ENCODE measurements at regions not wholly inside any gene's neighbourhood (a gene's known extent, or its start where the extent isn't known, plus 50 kb on each side); places are given as distances from the start of the nearest gene placed in this dataset.
"Not testable (repeated sequence)": the region's sequence is repeated elsewhere in the genome, so short reads cannot be mapped to it uniquely, and the experiment has no call there.

GRCh38 chr5:30494113-30494512 lies 699.4 kb upstream of the CDH6 start:
- ATAC-seq; intact Hi-C loops (cut with DNase I); DNase-seq (ENCODE audit: missing footprints): not testable (repeated sequence)

GRCh38 chr5:30479104-30479503 lies 714.4 kb upstream of the CDH6 start:
- intact Hi-C loops (cut with DNase I): no loop called here
- ATAC-seq (no peak), DNase-seq (ENCODE audit: missing footprints) (no peak)

- intact Hi-C loops (cut with DNase I): no loop called here
- ATAC-seq: no peak
- no peak for DNase-seq (ENCODE audit: missing footprints)
Observed at GRCh38 chr5:30475429-30475828, 718.1 kb upstream of the CDH6 start.

GRCh38 chr5:30469691-30470090 lies 723.8 kb upstream of the CDH6 start:
- no peak for DNase-seq (ENCODE audit: missing footprints)
- intact Hi-C loops (cut with DNase I): no loop called here
- no peak for ATAC-seq

- no peak for DNase-seq (ENCODE audit: missing footprints)
- no peak for ATAC-seq
- intact Hi-C loops (cut with DNase I): no loop called here
Observed at GRCh38 chr5:30458681-30459080, 734.8 kb upstream of the CDH6 start.

GRCh38 chr5:30455484-30455883 lies 738.0 kb upstream of the CDH6 start:
- DNase-seq (ENCODE audit: missing footprints); intact Hi-C loops (cut with DNase I); ATAC-seq: not testable (repeated sequence)

- ATAC-seq (no peak), DNase-seq (ENCODE audit: missing footprints) (no peak)
- intact Hi-C loops (cut with DNase I): no loop called here
Observed at GRCh38 chr5:30453168-30453567, 740.3 kb upstream of the CDH6 start.

GRCh38 chr5:30450153-30450552 lies 743.3 kb upstream of the CDH6 start:
- intact Hi-C loops (cut with DNase I): no loop called here
- DNase-seq (ENCODE audit: missing footprints) (no peak), ATAC-seq (no peak)

GRCh38 chr5:30447431-30447830 lies 746.1 kb upstream of the CDH6 start:
- DNase-seq (ENCODE audit: missing footprints): no peak
- ATAC-seq: no peak
- intact Hi-C loops (cut with DNase I): no loop called here

GRCh38 chr5:30446456-30446855 lies 747.0 kb upstream of the CDH6 start:
- DNase-seq (ENCODE audit: missing footprints) (no peak), ATAC-seq (no peak)
- intact Hi-C loops (cut with DNase I): no loop called here

GRCh38 chr5:30438785-30439184 lies 754.7 kb upstream of the CDH6 start:
- DNase-seq (ENCODE audit: missing footprints): no peak
- intact Hi-C loops (cut with DNase I): no loop called here

GRCh38 chr5:30436691-30437090 lies 756.8 kb upstream of the CDH6 start:
- DNase-seq (ENCODE audit: missing footprints): no peak
- intact Hi-C loops (cut with DNase I): no loop called here
- no peak for ATAC-seq

More at GRCh38 chr5:30438785-30439184, 754.7 kb upstream of the CDH6 start:
- no peak for ATAC-seq

GRCh38 chr5:30428866-30429407 lies 764.5 kb upstream of the CDH6 start:
- peak; percentile 30 for DNase-seq (ENCODE audit: missing footprints)
- ATAC-seq: not testable (repeated sequence)

GRCh38 chr5:30414078-30414477 lies 779.4 kb upstream of the CDH6 start:
- no peak for DNase-seq (ENCODE audit: missing footprints)
- no peak for ATAC-seq
- intact Hi-C loops (cut with DNase I): no loop called here

More at GRCh38 chr5:30428866-30429407, 764.5 kb upstream of the CDH6 start:
- intact Hi-C loops (cut with DNase I): not testable (repeated sequence)

- DNase-seq (ENCODE audit: missing footprints): no peak
- intact Hi-C loops (cut with DNase I): no loop called here
Observed at GRCh38 chr5:30413540-30413939, 779.9 kb upstream of the CDH6 start.

GRCh38 chr5:30405821-30406220 lies 787.7 kb upstream of the CDH6 start:
- DNase-seq (ENCODE audit: missing footprints): no peak
- ATAC-seq: no peak
- intact Hi-C loops (cut with DNase I): loop anchor here (10.0 kb wide), 1 partner anchor 829 kb away; no protein-coding TSS in a partner anchor

More at GRCh38 chr5:30413540-30413939, 779.9 kb upstream of the CDH6 start:
- ATAC-seq: no peak

- intact Hi-C loops (cut with DNase I): loop anchor here (5.0 to 10.0 kb wide), 2 partner anchors 833 to 871 kb away; no protein-coding TSS in a partner anchor
- ATAC-seq (no peak), DNase-seq (ENCODE audit: missing footprints) (no peak)
Observed at GRCh38 chr5:30401479-30402058, 791.9 kb upstream of the CDH6 start.

GRCh38 chr5:30398423-30398822 lies 795.1 kb upstream of the CDH6 start:
- intact Hi-C loops (cut with DNase I): no loop called here
- ATAC-seq (no peak), DNase-seq (ENCODE audit: missing footprints) (no peak)

GRCh38 chr5:30392897-30393296 lies 800.6 kb upstream of the CDH6 start:
- DNase-seq (ENCODE audit: missing footprints) (no peak), ATAC-seq (no peak)
- intact Hi-C loops (cut with DNase I): no loop called here

GRCh38 chr5:30390095-30390494 lies 803.4 kb upstream of the CDH6 start:
- intact Hi-C loops (cut with DNase I): no loop called here
- no peak for DNase-seq (ENCODE audit: missing footprints)
- ATAC-seq: no peak

All from Right ventricle myocardium inferior (tissue), 1 donor.